Eye (tissue), 1 donor: ENCODE measurements at regions not wholly inside any gene's neighbourhood (a gene's known extent, or its start where the extent isn't known, plus 50 kb on each side); places are given as distances from the start of the nearest gene placed in this dataset.

Source experiments
- DNase-seq: peaks from one replicate; pipeline ENCODE4 v3.0.0-alpha.2; 2015

GRCh38 chrX:40157228-40158035 lies 59.7 kb upstream of the BCOR start:
- DNase-seq, result peak; percentile 25

- DNase-seq, result peak; percentile 71
Measured at GRCh38 chrX:40156470-40157227, 58.9 kb upstream of the BCOR start.

DNA sequence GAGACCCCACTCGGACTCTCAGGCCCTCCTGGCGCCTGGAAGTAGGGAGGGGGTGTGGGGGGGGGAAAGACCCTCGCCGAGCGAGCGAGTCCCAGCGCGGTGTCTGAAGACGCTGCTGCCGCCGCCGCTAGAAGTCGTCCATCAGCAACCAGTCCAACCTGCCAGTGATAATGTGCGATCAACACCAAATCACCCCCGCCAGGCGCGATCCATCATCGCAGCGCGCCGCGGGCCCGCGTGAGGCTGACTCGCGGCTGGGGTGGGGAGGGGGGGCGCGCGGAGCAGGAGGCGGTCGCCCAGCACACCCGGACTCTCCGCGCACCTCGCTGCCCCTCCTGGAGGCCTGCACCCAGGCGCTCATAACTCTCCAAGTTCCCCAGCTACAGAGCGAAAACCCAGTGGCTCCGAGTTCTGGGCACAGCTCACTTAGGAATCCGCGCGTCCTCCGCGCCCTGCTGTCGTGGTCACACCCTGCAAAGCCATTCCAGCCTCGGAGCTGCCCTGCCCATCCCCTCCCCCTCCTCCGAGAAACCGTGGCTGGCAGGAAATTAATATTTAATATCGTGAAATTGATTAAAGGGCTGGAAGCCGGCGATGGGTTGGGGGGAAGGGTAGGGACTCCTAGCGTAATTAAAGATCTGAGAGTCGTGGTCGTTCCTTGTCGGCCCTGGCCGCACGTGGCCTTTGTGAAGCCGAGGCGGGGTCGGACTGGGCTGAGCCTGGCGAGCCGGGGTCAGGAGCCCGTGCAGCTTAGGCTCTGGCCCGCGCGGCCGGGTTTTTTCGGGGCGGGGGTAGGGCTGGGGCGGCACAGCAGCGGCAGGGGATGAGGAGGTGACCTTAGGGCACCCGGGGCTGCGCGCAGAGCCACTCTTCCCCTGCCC lies 58.1 kb upstream of the BCOR start:
- peak; percentile 69 for DNase-seq

DNA sequence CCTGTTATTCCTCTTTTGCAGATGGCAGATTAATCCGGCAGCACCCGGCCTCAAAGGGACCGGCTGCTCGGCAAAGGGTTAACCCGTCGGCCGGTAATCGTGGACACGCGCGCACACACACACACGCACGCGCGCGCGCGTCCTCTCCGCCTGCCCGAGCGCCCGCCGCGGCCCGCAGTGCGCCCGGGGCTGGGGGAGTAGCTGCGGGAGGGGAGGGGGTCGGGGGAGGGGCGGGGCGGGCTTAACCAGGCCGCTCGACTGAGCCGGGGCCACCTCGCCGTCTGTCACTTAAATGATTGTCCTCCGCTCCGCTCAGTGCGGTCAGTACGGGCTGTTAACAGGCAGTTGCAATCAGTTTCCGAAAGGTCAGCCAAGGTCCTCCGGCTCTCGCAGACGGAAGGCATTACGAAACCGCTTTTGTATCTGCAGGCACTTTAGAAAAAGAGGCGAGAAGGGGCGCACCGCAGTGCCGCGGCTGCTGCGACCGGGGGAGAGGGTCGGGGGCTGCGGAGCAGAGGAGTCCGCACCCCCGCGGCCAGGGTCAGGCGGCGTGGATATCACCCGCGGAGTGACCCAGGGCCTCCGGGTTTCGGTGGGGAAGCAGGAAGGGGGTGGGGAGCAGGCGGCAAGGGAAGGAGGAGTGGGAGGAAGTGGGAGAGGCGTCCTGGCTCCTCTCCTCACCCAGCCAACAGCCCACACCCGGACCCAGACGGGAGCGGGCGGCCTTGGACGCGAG lies 57.3 kb upstream of the BCOR start:
- peak; percentile 87 for DNase-seq

- DNase-seq, result no peak
Measured at GRCh38 chrX:40154250-40154852, 56.6 kb upstream of the BCOR start.

DNA sequence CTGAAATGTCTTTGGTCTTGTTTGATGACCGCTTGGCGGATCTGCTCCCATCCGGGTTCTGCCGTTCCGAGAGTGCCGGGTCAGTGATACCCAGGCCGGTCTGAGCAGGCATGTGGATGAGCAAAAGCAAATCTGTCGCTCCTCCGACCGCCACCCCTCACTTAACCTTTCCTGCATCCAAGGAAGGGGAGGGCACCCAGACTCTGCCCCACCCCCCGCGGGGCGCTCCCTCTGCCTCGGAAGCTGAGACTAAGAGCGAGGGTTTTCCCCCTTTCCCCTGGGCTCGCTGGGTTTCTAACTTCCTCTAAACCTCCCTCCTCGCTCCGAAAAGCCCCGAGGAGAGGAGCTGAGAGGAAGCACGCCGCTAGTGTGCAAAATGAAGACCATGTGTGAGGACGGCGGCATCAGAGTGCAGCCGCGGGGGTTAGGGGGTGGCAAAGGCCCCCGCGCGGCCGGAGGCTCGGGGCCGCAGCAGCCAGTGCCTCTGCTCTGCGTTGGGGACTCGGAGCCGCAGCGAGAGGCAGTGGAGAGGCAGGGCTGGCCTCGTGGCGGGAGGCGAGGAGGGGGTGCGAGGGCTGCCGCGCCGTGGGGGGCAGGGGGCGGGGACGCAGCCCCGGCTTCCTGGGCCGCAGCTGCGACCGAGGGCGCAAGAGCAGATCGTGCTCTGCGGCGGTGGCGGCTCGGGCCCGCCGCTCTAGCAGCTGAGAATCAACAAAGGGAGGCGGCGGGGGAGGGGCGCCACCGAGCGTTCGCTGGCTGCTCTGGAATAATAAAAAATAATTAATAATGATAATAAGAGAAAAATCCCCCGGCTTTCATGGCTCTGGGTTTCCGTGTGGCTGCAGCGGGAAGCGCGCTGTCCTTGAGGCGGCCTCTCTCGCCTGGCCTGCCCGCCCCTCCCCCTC lies 55.8 kb upstream of the BCOR start:
- DNase-seq, result peak; percentile 89

GRCh38 chrX:40152741-40153344 lies 55.1 kb upstream of the BCOR start:
- DNase-seq, result peak; percentile 60

DNA sequence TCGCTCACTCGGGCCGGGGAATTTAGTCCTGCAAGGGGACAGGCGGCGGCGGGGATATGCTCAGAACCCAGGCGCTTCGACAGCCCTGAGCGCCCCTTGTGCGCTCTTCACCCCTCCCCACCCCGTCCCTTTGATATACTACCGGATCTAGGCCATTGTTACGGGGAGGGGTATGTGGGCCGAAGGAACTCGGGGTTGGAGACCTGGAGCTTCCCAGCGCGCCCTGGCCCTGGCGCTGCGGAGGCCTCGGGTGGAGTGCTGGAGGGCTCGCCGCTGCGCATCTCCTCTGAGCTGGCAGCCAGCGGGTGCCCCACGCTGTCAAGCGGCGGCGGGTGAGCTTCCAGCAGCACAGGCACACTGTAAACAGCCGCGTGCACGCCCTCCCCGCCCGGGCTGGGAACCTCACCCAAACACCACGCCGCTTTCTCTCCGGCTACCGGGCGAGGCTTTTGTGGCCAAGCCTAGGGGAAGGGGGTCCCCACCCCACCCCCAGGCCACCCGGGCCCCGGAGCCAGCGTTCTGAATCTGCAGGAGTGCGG lies 54.5 kb upstream of the BCOR start:
- peak; percentile 58 for DNase-seq

- peak; percentile 72 for DNase-seq
Measured at GRCh38 chrX:40151211-40152172, 53.7 kb upstream of the BCOR start.

DNA sequence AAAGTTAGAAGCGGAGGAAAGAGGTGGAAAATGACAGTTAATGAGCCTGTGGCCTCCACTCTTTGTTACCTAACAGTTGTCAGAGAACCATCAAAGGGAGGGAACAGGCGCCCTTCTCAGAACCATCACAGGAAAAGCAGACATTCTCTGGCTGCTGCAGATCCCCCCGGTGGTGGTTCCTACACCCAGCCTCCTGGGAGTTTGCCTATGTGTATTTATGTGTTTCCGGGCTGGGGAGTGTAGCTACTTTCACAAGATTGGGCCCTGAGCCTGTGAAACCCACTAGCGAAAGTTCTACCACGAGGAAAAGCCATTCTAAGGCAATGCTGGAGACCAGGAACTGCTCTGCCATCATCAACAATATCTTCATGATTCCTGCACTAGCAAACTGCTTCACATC lies 52.7 kb upstream of the BCOR start:
- DNase-seq, result no peak

DNA sequence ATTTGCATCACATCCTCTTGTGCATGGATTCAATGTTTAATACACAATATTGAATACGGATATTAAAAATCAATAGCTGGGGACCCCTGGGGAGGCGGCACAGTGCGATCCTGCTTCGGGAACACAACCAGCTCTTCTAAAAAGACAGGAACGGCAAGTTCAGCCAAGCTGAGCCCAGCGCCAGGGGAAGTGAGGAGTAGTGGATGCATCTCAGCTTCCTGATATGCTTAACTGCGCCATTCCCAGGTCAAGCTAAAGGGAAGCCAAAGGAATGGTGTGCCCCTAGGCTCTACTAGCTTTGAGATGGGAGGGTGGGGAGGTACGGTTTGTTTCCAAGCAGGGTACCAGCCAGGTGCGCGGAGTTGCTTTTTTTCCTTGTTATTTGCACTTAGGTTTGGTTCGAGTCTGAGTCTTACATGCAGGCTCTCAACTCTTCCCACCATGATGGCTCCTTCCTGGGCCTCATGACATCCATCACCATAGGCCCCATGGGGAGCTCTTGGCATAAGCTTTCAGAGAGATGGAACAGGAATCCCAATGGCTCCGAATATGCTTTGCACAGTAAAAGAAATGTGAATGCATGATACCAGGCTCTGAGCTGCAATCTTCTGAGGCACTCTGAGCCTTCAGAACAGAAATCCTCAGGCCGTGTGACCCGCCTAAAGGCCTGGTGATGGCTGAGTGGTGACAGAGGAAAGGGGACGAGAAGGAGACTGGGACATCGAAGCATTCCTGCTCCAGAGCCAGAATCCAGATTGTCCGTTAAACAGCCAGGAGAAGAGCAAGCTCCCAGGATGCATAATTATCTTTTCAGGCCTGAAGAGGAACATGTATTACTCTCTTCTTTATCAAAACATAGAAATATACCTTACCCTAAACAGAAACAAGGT lies 51.8 kb upstream of the BCOR start:
- peak; percentile 17 for DNase-seq

DNA sequence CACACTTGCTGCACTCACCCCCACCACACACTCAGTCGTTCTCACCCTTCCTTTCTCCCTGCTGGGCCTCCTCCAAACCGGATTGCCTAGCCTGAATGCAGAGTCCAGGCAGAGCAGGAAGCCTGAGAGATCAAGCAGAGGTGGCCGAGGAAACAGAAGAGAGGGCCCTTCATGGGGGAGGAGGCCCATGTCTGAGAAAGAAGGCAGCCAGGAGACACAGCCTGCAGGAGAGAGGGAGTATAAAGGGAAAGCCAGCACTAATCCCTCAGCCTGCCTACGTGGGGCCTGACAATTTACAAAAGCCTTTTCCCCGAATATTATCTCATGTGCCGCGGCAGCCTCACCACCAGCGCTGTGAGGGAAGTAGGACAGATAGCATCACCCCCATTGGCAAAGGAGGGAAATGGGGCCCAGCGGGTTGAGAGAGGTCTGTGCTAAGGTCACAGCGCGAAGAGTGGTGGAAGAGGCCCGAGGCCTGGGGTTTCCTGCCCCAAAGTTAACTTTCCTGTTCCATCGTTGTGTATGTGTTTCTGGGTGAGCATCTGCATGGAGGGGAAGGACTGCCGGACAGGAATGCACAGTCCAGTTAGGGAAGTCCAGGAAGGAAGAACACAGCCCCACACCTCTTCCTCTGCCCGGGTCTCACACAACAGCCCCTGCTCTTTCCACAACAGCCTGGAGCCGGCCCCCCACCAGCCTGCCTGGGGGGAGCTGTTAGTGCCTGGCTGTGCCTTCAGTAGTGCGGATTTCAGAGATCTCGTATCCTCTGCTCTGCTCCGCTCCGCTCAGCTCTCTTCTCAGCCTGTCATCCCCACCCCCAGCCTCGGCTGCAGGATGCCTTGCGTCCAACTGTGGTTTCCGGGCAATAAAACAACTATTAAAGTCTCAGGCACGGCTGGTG lies 50.9 kb upstream of the BCOR start:
- peak; percentile 45 for DNase-seq

DNA sequence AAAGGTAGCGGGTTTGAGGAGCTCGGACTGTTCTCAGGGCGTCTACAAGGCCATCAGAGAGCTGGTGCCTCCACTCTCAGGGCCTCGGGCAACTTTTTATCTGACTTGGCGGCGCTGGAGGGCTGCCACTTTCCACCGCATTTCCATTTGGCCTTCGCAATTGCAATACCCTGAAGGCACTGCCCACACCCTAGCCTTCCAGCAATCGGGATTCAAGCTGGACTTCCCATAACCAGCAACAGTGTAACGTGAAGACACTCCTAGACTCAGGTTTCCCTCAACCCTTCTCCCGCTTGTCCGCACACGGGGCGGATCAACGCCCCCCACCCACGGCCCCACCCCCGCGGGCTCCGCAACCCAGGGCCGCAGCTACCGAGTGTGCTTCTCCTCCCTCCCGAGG lies 50.2 kb upstream of the BCOR start:
- peak; percentile 20 for DNase-seq
